AG09309 (cell line): ENCODE measurements at regions not wholly inside any gene's neighbourhood (a gene's known extent, or its start where the extent isn't known, plus 50 kb on each side); places are given as distances from the start of the nearest gene placed in this dataset.

ENCODE experiments used
- DNase-seq: peaks from one replicate; pipeline ENCODE4 v3.0.0-alpha.2; 2010; ENCODE audit warnings: low read depth
- H3K4me3 ChIP-seq: 2 replicates; pipeline ENCODE4 v1.5.1; 2011; ENCODE audit warnings: mild to moderate bottlenecking, low read depth, low read length, moderate library complexity; ENCODE audit not compliant: control insufficient read depth
- CTCF ChIP-seq: IDR thresholded peaks from 2 replicates; pipeline ENCODE4 v1.5.1; 2011; ENCODE audit warnings: mild to moderate bottlenecking, low read depth, low read length, inconsistent platforms; ENCODE audit not compliant: insufficient read depth, control insufficient read depth; ENCODE audit errors: missing control alignments

- TF ChIP-seq CTCF = peak; percentile 37
- H3K4me3 ChIP-seq = no peak overlapping the region
- DNase-seq = peak; percentile 74
These were observed 64.7 kb upstream of the TLK1 start for GRCh38 chr2:171225302-171225980.

GRCh38 chr2:171217330-171217729, 56.6 kb upstream of the TLK1 start:
- TF ChIP-seq CTCF = no peak
- no peak for DNase-seq
- H3K4me3 ChIP-seq = no peak overlapping the region

GRCh38 chr2:171216631-171217030, 55.9 kb upstream of the TLK1 start:
- no peak overlapping the region for H3K4me3 ChIP-seq
- DNase-seq = no peak
- no peak for TF ChIP-seq CTCF

- no peak for DNase-seq
- H3K4me3 ChIP-seq = no peak overlapping the region
- TF ChIP-seq CTCF = no peak
These were observed 53.4 kb upstream of the TLK1 start for GRCh38 chr2:171214093-171214492.

GRCh38 chr2:171210864-171211431, 50.3 kb upstream of the TLK1 start:
- TF ChIP-seq CTCF = no peak
- H3K4me3 ChIP-seq = no peak overlapping the region
- no peak for DNase-seq
